ENCODE measurements at regions not wholly inside any gene's neighbourhood (a gene's known extent, or its start where the extent isn't known, plus 50 kb on each side); places are given as distances from the start of the nearest gene placed in this dataset.
A peak's percentile ranks its signal among the peaks of the same experiment; 100 is the strongest.

- no peak for DNase-seq (ENCODE audit: low read depth)
Observed at GRCh38 chr10:128528781-128529180, 402.6 kb upstream of the MKI67 start.

- DNase-seq (ENCODE audit: low read depth) = no peak
Observed at GRCh38 chr10:128529225-128529624, 403.0 kb upstream of the MKI67 start.

- peak; percentile 8 for DNase-seq (ENCODE audit: low read depth)
Observed at GRCh38 chr10:128530301-128530700, 404.1 kb upstream of the MKI67 start.

- DNase-seq (ENCODE audit: low read depth) = no peak
Observed at GRCh38 chr10:128530946-128531345, 404.7 kb upstream of the MKI67 start.

- DNase-seq (ENCODE audit: low read depth) = no peak
Observed at GRCh38 chr10:128534686-128535085, 408.5 kb upstream of the MKI67 start.

GRCh38 chr10:128536259-128536658 is 410.0 kb upstream of the MKI67 start:
- DNase-seq (ENCODE audit: low read depth) = no peak

GRCh38 chr10:128537834-128538330 is 411.7 kb upstream of the MKI67 start:
- no peak for DNase-seq (ENCODE audit: low read depth)

GRCh38 chr10:128538671-128539070 is 412.4 kb upstream of the MKI67 start:
- no peak for DNase-seq (ENCODE audit: low read depth)

GRCh38 chr10:128539510-128540127 is 413.4 kb upstream of the MKI67 start:
- DNase-seq (ENCODE audit: low read depth) = no peak

GRCh38 chr10:128540128-128540762 is 414.0 kb upstream of the MKI67 start:
- no peak for DNase-seq (ENCODE audit: low read depth)

- no peak for DNase-seq (ENCODE audit: low read depth)
Observed at GRCh38 chr10:128540781-128541761, 414.8 kb upstream of the MKI67 start.

GRCh38 chr10:128541926-128542475 is 415.8 kb upstream of the MKI67 start:
- DNase-seq (ENCODE audit: low read depth) = no peak

GRCh38 chr10:128542659-128543058 is 416.4 kb upstream of the MKI67 start:
- no peak for DNase-seq (ENCODE audit: low read depth)

GRCh38 chr10:128543151-128543550 is 416.9 kb upstream of the MKI67 start:
- DNase-seq (ENCODE audit: low read depth) = no peak

- DNase-seq (ENCODE audit: low read depth) = no peak
Observed at GRCh38 chr10:128545216-128545615, 419.0 kb upstream of the MKI67 start.

- DNase-seq (ENCODE audit: low read depth) = no peak
Observed at GRCh38 chr10:128546651-128547165, 420.5 kb upstream of the MKI67 start.

GRCh38 chr10:128549101-128549608 is 422.9 kb upstream of the MKI67 start:
- DNase-seq (ENCODE audit: low read depth) = no peak

GRCh38 chr10:128550045-128550444 is 423.8 kb upstream of the MKI67 start:
- no peak for DNase-seq (ENCODE audit: low read depth)

- no peak for DNase-seq (ENCODE audit: low read depth)
Observed at GRCh38 chr10:128551475-128551874, 425.3 kb upstream of the MKI67 start.

GRCh38 chr10:128553755-128554154 is 427.5 kb upstream of the MKI67 start:
- no peak for DNase-seq (ENCODE audit: low read depth)

- DNase-seq (ENCODE audit: low read depth) = no peak
Observed at GRCh38 chr10:128556182-128557110, 430.2 kb upstream of the MKI67 start.
